Heart left ventricle (tissue), 13 donors: ENCODE measurements at regions not wholly inside any gene's neighbourhood (a gene's known extent, or its start where the extent isn't known, plus 50 kb on each side); places are given as distances from the start of the nearest gene placed in this dataset.

ENCODE experiments used
- CTCF ChIP-seq, 12 donors: fragments of 200-600 bp; sonication (generic) in 4 of 12; IDR thresholded peaks; one replicate each; pipeline versions ENCODE4 v1.5.0 to v1.8.0; 2018 to 2022; ENCODE audit warnings: antibody characterized with exemption in 12 of 12, mild to moderate bottlenecking in 5 of 12
- POLR2A ChIP-seq, 2 donors: fragments of 450-650 bp; IDR thresholded peaks; one replicate each; pipeline ENCODE4 v1.6.1; 2017; ENCODE audit warnings: antibody characterized with exemption in 2 of 2, mild to moderate bottlenecking in 2 of 2, moderate library complexity in 2 of 2
- donor health status: ischemic (EF 13 %, LVEDD 7.1; RV severe dilation, severe dysfunction).
- donor health status: DM: no; HTN: yes; CAD: no.
- donor health status: DM: no; HTN: no; CAD: no.
- donor health status: ischemic (EF 25% LVEDD 6.9; RV normal size, moderate dysfunction).
- donor health status: ischemic (EF 25% LVEDD 5.7; RV mildly dilated, moderate dysfunction).
- donor health status: ischemic (EF 35%, LVEDD 5.7; RV mildly dilated, moderate dysfunction).
- donor health status: nonischemic (EF 11% LVEDD 7.7; RV severe dilation, severe dysfunction).
- donor health status: DM: yes; HTN: yes; CAD: no.
- donor health status: PGD.
- donor health status: ischemic (EF 29% LVEDD 5.4; RV normal size, mild dysfunction).
- donor health status: nonischemic (EF 23%, LVEDD 6.1; RV moderate dilation, normal function).

- TF ChIP-seq CTCF (IDR thresholded peaks at IDR 0.05) = no peak
- TF ChIP-seq POLR2A (IDR thresholded peaks at IDR 0.05) = no peak
Observed at GRCh38 chr22:16721961-16722360, 103.2 kb downstream of the XKR3 start.
